OCI-LY1 (cell line): ENCODE measurements at regions not wholly inside any gene's neighbourhood (a gene's known extent, or its start where the extent isn't known, plus 50 kb on each side); places are given as distances from the start of the nearest gene placed in this dataset.

Source experiments
- CTCF ChIP-seq: fragments of 200-600 bp; sonication (generic), shearing (Covaris generic); IDR thresholded peaks from 2 replicates; pipeline ENCODE4 v1.5.1; 2017; ENCODE audit warnings: mild to moderate bottlenecking, antibody characterized with exemption, low read length, moderate library complexity, mixed read lengths
- EZH2 ChIP-seq: fragments of 200-600 bp; sonication (generic), shearing (Covaris generic); IDR thresholded peaks from 2 replicates; pipeline ENCODE4 v1.8.0; 2017; ENCODE audit warnings: borderline replicate concordance, mixed run types, mild to moderate bottlenecking, antibody characterized with exemption, low read length, moderate library complexity, mixed read lengths

GRCh38 chr14:61202124-61202523 lies 79.0 kb downstream of the TMEM30B start:
- TF ChIP-seq CTCF (no peak), EZH2 (no peak)
